ENCODE measurements at regions not wholly inside any gene's neighbourhood (a gene's known extent, or its start where the extent isn't known, plus 50 kb on each side); places are given as distances from the start of the nearest gene placed in this dataset.

GRCh38 chr20:39825950-39826349 lies 863.1 kb downstream of the MAFB start:
- Histone ChIP-seq H3K4me1 (no peaks in the 10 kb centered on the region), H3K27ac (no peak overlapping the region), H3K27me3 (no peaks in the 10 kb centered on the region), H3K36me3 (replicated peaks in 1 of 2; ENCODE audit: insufficient read depth in 1 of 2, low read depth in 2 of 2) (no peaks in the 10 kb centered on the region), H3K4me3 (no peak overlapping the region), H3K9me3 (no peaks in the 10 kb centered on the region)
- DNase-seq (no peak), ATAC-seq (no peak)
- WGBS, 2 donors, result 38 to 59% methylated on average over 3 of the region's 3 CpGs
- TF ChIP-seq POLR2A (IDR thresholded peaks at IDR 0.05) (no peak), CTCF (IDR thresholded peaks at IDR 0.05) (no peak)
- intact Hi-C loops (cut with DNase I), result no loop called here

- no peak overlapping the region for H3K4me3 ChIP-seq
- intact Hi-C loops (cut with DNase I), result no loop called here
- H3K9me3 ChIP-seq, result no peaks in the 10 kb centered on the region
- ATAC-seq (no peak), DNase-seq (no peak)
- H3K27me3 ChIP-seq, result no peaks in the 10 kb centered on the region
- TF ChIP-seq CTCF (IDR thresholded peaks at IDR 0.05) (no peak), POLR2A (IDR thresholded peaks at IDR 0.05) (no peak)
- H3K27ac ChIP-seq, result no peak overlapping the region
- no peaks in the 10 kb centered on the region for H3K36me3 ChIP-seq (replicated peaks in 1 of 2; ENCODE audit: insufficient read depth in 1 of 2, low read depth in 2 of 2)
- H3K4me1 ChIP-seq, result no peaks in the 10 kb centered on the region
- 70 to 90% methylated on average over 3 of the region's 3 CpGs for WGBS, 2 donors
These were observed 863.4 kb downstream of the DHX35 start for GRCh38 chr20:39825524-39825923.

GRCh38 chr20:39823224-39823623 lies 861.1 kb downstream of the DHX35 start:
- H3K36me3 ChIP-seq (replicated peaks in 1 of 2; ENCODE audit: insufficient read depth in 1 of 2, low read depth in 2 of 2), result no peaks in the 10 kb centered on the region
- intact Hi-C loops (cut with DNase I), result no loop called here
- H3K27ac ChIP-seq, result no peak overlapping the region
- 49 to 58% methylated on average over 4 of the region's 4 CpGs for WGBS, 2 donors
- TF ChIP-seq CTCF (IDR thresholded peaks at IDR 0.05) (no peak), POLR2A (IDR thresholded peaks at IDR 0.05) (no peak)
- DNase-seq (peak in 1 of 4 donors; percentile 19), ATAC-seq (no peak)
- no peak overlapping the region for H3K4me3 ChIP-seq
- H3K27me3 ChIP-seq, result no peaks in the 10 kb centered on the region
- no peaks in the 10 kb centered on the region for H3K9me3 ChIP-seq
- H3K4me1 ChIP-seq, result no peaks in the 10 kb centered on the region

GRCh38 chr20:39822667-39823066 lies 860.5 kb downstream of the DHX35 start:
- no peak for DNase-seq

More at GRCh38 chr20:39822667-39823066, 860.5 kb downstream of the DHX35 start:
- no peak for TF ChIP-seq CTCF (IDR thresholded peaks at IDR 0.05)
- H3K27ac ChIP-seq, result no peak overlapping the region
- no peaks in the 10 kb centered on the region for H3K4me1 ChIP-seq
- ATAC-seq, result no peak
- no peak overlapping the region for H3K4me3 ChIP-seq
- 51 to 53% methylated on average over 3 of the region's 3 CpGs for WGBS, 2 donors
- no peaks in the 10 kb centered on the region for H3K9me3 ChIP-seq
- H3K27me3 ChIP-seq, result no peaks in the 10 kb centered on the region
- H3K36me3 ChIP-seq (replicated peaks in 1 of 2; ENCODE audit: insufficient read depth in 1 of 2, low read depth in 2 of 2), result no peaks in the 10 kb centered on the region
- intact Hi-C loops (cut with DNase I), result no loop called here

Measured in body of pancreas (tissue), 4 donors.